ENCODE measurements at regions not wholly inside any gene's neighbourhood (a gene's known extent, or its start where the extent isn't known, plus 50 kb on each side); places are given as distances from the start of the nearest gene placed in this dataset.

- H3K36me3 ChIP-seq (ENCODE audit: control insufficient read depth, insufficient read depth, low read length): no peaks in the 10 kb centered on the region
- H3K4me1 ChIP-seq (ENCODE audit: control insufficient read depth, insufficient read depth, low read length): no peaks in the 10 kb centered on the region
- intact Hi-C loops (cut with micrococcal nuclease) (no loop called here), in situ Hi-C loops (cut with MboI; ENCODE audit: low sequenced_read_pairs) (no loop called here), dilution Hi-C loops (cut with HindIII; ENCODE audit: low sequenced_read_pairs, unreplicated experiment) (no loop called here)
- H3K23ac ChIP-seq (ENCODE audit: low read depth, low read length): no peak overlapping the region
- no peak overlapping the region for H4K5ac ChIP-seq (ENCODE audit: low read depth, low read length)
- H3K9me1 ChIP-seq (ENCODE audit: insufficient read depth, low read length): no peaks in the 10 kb centered on the region
- H2BK20ac ChIP-seq (ENCODE audit: low read depth, low read length): no peak overlapping the region
- H4K91ac ChIP-seq (ENCODE audit: insufficient read depth, low read depth, low read length): no peak overlapping the region
- no peak overlapping the region for H3K4me2 ChIP-seq (ENCODE audit: low read depth, low read length)
- H2AK5ac ChIP-seq (ENCODE audit: low read depth, low read length): no peak overlapping the region
- no peaks in the 10 kb centered on the region for H4K20me1 ChIP-seq (ENCODE audit: insufficient read depth, low read length)
- no peak overlapping the region for H2BK5ac ChIP-seq (ENCODE audit: low read depth, low read length, poor library complexity, severe bottlenecking)
- no peak overlapping the region for H3K4ac ChIP-seq (ENCODE audit: low read depth, low read length)
- H2AK9ac ChIP-seq (replicated peaks; ENCODE audit: low read depth, low read length, poor library complexity): no peak overlapping the region
- H3K18ac ChIP-seq (ENCODE audit: low read depth, low read length): no peak overlapping the region
- H4K8ac ChIP-seq (ENCODE audit: low read depth in 2 of 2, low read length in 2 of 2): no peak overlapping the region
- POLR2A ChIA-PET (ENCODE audit: unreplicated experiment): no interaction called here
- H2AFZ ChIP-seq (replicated peaks; ENCODE audit: low read length, poor library complexity): no peak overlapping the region
- CTCF ChIA-PET: no interaction called here
- no peak overlapping the region for H2BK120ac ChIP-seq (ENCODE audit: low read depth, low read length)
- H3K14ac ChIP-seq (replicated peaks; ENCODE audit: low read depth, low read length): no peak overlapping the region
- no TSS peak for BruUV-seq (replicated peaks)
- no peak overlapping the region for H3K56ac ChIP-seq (ENCODE audit: extremely low read depth, insufficient read depth, low read length)
- no peaks in the 10 kb centered on the region for H3K27me3 ChIP-seq (ENCODE audit: control insufficient read depth, insufficient read depth, low read length)
- H3K9ac ChIP-seq (ENCODE audit: low read depth, low read length): no peak overlapping the region
- no peak for ATAC-seq (ENCODE audit: low read depth)
- no peaks in the 10 kb centered on the region for H3K9me3 ChIP-seq (ENCODE audit: control insufficient read depth, insufficient read depth, low read length)
- 22% methylated on average over 4 of the region's 7 CpGs; no CpG with 5 or more reads in 1 of the 2 experiments for WGBS, 2 experiments (ENCODE audit: extremely low coverage in 2 of 2, insufficient read length in 1 of 2)
- H2BK15ac ChIP-seq (ENCODE audit: low read depth, low read length): no peak overlapping the region
- no peak overlapping the region for H3K27ac ChIP-seq (ENCODE audit: insufficient read depth, low read length)
- no peaks in the 10 kb centered on the region for H3K79me1 ChIP-seq (ENCODE audit: low read depth in 1 of 2, low read length in 2 of 2)
- TF ChIP-seq RFX5 (IDR thresholded peaks at IDR 0.05; ENCODE audit: low read depth, low read length) (no peak), POLR2A (IDR thresholded peaks at IDR 0.05; ENCODE audit: low read depth, low read length) (no peak), ELK1 (IDR thresholded peaks at IDR 0.05; ENCODE audit: borderline replicate concordance, low read depth, low read length) (no peak), CEBPB (IDR thresholded peaks at IDR 0.05; ENCODE audit: low read depth, low read length) (no peak), MAZ (IDR thresholded peaks at IDR 0.05; ENCODE audit: borderline replicate concordance, low read depth, low read length) (no peak), RCOR1 (IDR thresholded peaks at IDR 0.05; ENCODE audit: insufficient replicate concordance, low read length) (no peak), MAFK (IDR thresholded peaks at IDR 0.05; ENCODE audit: low read depth, low read length) (no peak), SMC3 (IDR thresholded peaks at IDR 0.05; ENCODE audit: low read depth, low read length) (no peak), USF2 (IDR thresholded peaks at IDR 0.05; ENCODE audit: low read depth, low read length) (no peak), NFE2L2 (IDR thresholded peaks at IDR 0.05; ENCODE audit: low read depth, low read length) (no peak)
- DNase-seq: no peak
- no peak overlapping the region for H3K4me3 ChIP-seq (ENCODE audit: insufficient read depth, low read depth, low read length)
Observed at GRCh38 chr16:50889746-50890145, 147.9 kb downstream of the CYLD start.

Measured in IMR-90 (cell line).